ENCODE measurements at regions not wholly inside any gene's neighbourhood (a gene's known extent, or its start where the extent isn't known, plus 50 kb on each side); places are given as distances from the start of the nearest gene placed in this dataset.

DNA sequence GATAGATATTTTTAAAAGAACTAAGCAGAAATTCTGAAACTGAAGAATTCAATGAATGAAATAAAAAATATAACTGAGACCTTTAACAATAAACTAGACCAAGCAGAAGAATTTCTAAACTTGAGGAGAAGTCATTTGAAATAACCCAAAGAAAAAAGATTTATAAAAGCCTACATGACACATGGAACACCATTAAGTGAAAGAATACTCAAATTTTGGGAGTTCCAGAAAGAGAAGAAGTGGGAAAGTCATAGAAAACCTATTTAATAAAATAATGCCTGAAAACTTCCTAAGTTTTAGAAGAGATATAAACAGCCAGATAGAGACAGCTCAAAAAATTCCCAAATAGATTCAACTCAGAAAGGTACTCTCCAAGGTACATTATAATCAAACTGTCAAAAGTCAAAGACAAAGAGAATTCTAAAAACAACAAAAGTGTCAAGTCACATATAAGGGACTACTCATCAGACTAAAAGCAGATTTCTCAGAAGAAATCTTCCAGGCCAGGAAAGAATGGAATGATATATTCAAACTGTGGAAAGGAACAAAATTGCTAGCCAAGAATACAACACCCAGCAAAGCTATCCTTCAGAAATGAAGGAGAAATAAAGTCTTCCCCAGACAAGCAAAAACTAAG is 72.9 kb upstream of the GNAZ start:
- H3K9me3 ChIP-seq = no peaks in the 10 kb centered on the region; the same call in none of the 2 replicates
- TF ChIP-seq CTCF (IDR thresholded peaks at IDR 0.05; ENCODE audit: low read depth, low read length) = no peak
- no peak for DNase-seq
- no peaks in the 10 kb centered on the region for H3K4me1 ChIP-seq
- H3K27me3 ChIP-seq = peaks cover 4% of the 10 kb centered on the region; the same call in 1 of the 2 replicates
- H3K36me3 ChIP-seq = no peaks in the 10 kb centered on the region
- H3K4me3 ChIP-seq (ENCODE audit: low read depth, low read length) = no peak overlapping the region

DNA sequence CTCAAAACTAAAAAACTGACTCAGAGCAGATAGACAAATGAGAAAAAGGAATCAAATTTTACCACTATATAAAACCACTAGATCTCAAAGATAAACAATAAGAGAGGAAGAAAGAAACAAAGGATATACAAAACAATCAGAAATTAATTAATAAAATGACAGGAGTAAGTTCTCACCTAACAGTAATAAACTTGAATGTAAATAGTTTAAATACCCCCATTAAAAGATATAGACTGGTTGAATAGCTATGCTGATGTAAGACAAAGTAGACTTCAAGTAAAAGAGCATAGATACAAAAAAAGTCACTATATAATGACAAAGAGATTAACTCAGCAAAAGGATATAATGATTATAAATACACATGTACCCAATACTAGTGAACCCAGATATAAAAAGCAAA is 72.3 kb upstream of the GNAZ start:
- Histone ChIP-seq H3K27me3 (peaks cover 4% of the 10 kb centered on the region; the same call in 1 of the 2 replicates), H3K36me3 (no peaks in the 10 kb centered on the region), H3K4me3 (ENCODE audit: low read depth, low read length) (no peak overlapping the region), H3K9me3 (no peaks in the 10 kb centered on the region; the same call in none of the 2 replicates), H3K4me1 (no peaks in the 10 kb centered on the region)
- DNase-seq = no peak
- TF ChIP-seq CTCF (IDR thresholded peaks at IDR 0.05; ENCODE audit: low read depth, low read length) = no peak

DNA sequence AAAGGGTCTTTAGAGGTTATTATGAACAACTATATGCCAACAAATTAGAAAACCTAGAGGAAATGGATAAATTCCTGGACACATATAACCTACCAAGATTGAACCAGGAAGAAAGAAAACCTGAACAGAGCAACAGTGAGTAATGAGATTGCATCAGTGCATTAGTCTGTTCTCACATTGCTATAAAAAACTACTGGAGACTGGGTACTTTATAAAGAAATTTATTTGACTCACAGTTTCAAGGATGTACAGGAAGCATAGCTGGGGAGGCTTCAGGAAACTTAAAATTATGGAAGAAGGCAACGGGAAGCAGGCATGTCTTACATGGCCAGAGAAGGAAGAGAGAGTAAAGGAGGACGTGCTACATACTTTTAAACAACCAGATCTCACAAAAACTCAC is 70.8 kb upstream of the GNAZ start:
- no peaks in the 10 kb centered on the region; the same call in none of the 2 replicates for H3K9me3 ChIP-seq
- no peak for DNase-seq
- no peaks in the 10 kb centered on the region for H3K36me3 ChIP-seq
- TF ChIP-seq CTCF (IDR thresholded peaks at IDR 0.05; ENCODE audit: low read depth, low read length) = no peak
- no peaks in the 10 kb centered on the region for H3K4me1 ChIP-seq
- H3K4me3 ChIP-seq (ENCODE audit: low read depth, low read length) = no peak overlapping the region
- no peaks in the 10 kb centered on the region; the same call in 1 of the 2 replicates for H3K27me3 ChIP-seq

GRCh38 chr22:23000657-23001347 is 69.5 kb upstream of the GNAZ start:
- H3K9me3 ChIP-seq = no peaks in the 10 kb centered on the region; the same call in none of the 2 replicates
- no peak overlapping the region for H3K4me3 ChIP-seq (ENCODE audit: low read depth, low read length)
- no peak for DNase-seq
- H3K27me3 ChIP-seq = no peaks in the 10 kb centered on the region; the same call in 1 of the 2 replicates
- H3K36me3 ChIP-seq = no peaks in the 10 kb centered on the region
- no peaks in the 10 kb centered on the region for H3K4me1 ChIP-seq
- no peak for TF ChIP-seq CTCF (IDR thresholded peaks at IDR 0.05; ENCODE audit: low read depth, low read length)

DNA sequence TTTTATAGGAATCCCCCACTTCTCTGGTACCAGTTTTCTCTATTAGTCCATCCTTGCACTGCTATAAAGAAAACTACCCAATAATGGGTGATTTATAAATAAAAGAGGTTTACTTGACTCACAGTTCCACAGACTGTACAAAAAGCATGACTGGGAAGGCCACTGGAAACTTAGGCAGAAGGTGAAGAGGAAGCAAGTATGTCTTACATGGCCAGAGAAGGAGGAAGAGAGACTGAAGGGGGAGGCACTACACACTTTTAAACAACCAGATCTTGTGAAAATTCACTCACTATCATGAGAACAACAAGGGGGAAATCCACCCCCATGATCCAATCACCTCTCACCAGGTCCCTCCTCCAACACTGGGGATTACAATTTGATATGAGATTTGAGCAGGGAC is 68.9 kb upstream of the GNAZ start:
- TF ChIP-seq CTCF (IDR thresholded peaks at IDR 0.05; ENCODE audit: low read depth, low read length) = no peak
- Histone ChIP-seq H3K36me3 (no peaks in the 10 kb centered on the region), H3K4me1 (no peaks in the 10 kb centered on the region), H3K9me3 (no peaks in the 10 kb centered on the region; the same call in none of the 2 replicates), H3K27me3 (no peaks in the 10 kb centered on the region; the same call in 1 of the 2 replicates), H3K4me3 (ENCODE audit: low read depth, low read length) (no peak overlapping the region)
- DNase-seq = no peak
